ENCODE measurements at regions not wholly inside any gene's neighbourhood (a gene's known extent, or its start where the extent isn't known, plus 50 kb on each side); places are given as distances from the start of the nearest gene placed in this dataset.
"Not testable (repeated sequence)": the region's sequence is repeated elsewhere in the genome, so short reads cannot be mapped to it uniquely, and the experiment has no call there.

DNA sequence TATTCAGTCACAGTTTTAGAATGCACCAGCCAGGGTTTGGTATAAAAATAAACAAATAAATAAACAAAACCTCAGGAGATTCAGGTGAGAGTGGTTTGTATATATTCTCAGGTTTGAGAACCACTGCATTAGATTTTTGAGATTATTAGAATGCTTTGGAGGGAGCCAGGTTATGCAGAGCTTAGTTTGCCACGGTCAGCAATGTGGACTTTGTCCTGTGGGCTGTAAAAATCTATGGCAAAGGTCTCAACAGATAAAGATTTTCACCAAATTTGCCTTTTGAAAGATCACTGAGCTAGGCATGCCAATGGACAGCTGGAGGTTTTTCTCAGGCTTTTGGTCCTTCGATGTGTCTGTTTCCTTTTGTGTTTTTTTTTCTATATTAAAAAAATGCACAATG, 650.1 kb upstream of the RAG2 start:
- FAIRE-seq = no peak
- TF ChIP-seq, protein P1, sequence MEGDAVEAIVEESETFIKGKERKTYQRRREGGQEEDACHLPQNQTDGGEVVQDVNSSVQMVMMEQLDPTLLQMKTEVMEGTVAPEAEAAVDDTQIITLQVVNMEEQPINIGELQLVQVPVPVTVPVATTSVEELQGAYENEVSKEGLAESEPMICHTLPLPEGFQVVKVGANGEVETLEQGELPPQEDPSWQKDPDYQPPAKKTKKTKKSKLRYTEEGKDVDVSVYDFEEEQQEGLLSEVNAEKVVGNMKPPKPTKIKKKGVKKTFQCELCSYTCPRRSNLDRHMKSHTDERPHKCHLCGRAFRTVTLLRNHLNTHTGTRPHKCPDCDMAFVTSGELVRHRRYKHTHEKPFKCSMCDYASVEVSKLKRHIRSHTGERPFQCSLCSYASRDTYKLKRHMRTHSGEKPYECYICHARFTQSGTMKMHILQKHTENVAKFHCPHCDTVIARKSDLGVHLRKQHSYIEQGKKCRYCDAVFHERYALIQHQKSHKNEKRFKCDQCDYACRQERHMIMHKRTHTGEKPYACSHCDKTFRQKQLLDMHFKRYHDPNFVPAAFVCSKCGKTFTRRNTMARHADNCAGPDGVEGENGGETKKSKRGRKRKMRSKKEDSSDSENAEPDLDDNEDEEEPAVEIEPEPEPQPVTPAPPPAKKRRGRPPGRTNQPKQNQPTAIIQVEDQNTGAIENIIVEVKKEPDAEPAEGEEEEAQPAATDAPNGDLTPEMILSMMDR (IDR thresholded peaks at IDR 0.05; ENCODE audit: insufficient read depth, low read length, severe bottlenecking) = no peak
- DNase-seq (ENCODE audit: low read depth) = no peak
- H3K4me3 ChIP-seq (ENCODE audit: low read depth, low read length) = no peak overlapping the region
- H3K36me3 ChIP-seq (ENCODE audit: control insufficient read depth, insufficient read depth, low read length) = no peaks in the 10 kb centered on the region
- no peaks in the 10 kb centered on the region for H3K27me3 ChIP-seq (ENCODE audit: control insufficient read depth, insufficient read depth, low read length)

DNA sequence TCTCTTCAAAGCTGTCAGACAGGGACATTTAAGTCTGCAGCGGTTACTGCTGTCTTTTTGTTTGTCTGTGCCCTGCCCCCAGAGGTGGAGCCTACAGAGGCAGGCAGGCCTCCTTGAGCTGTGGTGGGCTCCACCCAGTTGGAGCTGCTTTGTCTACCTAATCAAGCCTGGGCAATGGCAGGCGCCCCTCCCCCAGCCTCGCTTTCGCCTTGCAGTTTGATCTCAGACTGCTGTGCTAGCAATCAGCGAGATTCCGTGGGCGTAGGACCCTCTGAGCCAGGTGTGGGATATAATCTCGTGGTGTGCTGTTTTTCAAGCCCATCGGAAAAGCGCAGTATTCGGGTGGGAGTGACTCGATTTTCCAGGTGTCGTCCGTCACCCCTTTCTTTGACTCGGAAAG, 648.1 kb upstream of the RAG2 start:
- not testable (repeated sequence) for H3K4me3 ChIP-seq (ENCODE audit: low read depth, low read length); FAIRE-seq; H3K27me3 ChIP-seq (ENCODE audit: control insufficient read depth, insufficient read depth, low read length); DNase-seq (ENCODE audit: low read depth); H3K36me3 ChIP-seq (ENCODE audit: control insufficient read depth, insufficient read depth, low read length)

DNA sequence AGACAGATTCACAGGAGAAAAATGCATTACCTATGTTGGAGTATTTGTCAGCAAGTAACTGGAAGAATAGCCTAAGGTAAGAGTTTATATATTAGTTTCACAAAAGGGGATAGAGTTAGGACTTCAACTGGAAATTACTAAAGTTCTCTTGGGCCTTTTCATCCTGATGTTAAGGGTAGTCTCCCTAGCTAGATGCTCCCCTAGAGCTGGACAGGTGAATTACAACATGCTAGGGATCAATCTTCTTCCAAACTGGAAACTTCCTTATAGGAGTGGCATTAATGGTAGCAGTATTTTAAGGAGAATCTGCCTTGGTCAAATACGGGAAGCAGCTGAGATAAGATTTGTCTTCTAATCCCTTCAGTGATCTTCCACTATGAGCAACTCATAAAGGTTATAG, 632.8 kb upstream of the RAG2 start:
- TF ChIP-seq, protein P1 (IDR thresholded peaks at IDR 0.05; ENCODE audit: insufficient read depth, low read length, severe bottlenecking) = no peak
- Histone ChIP-seq H3K27me3 (ENCODE audit: control insufficient read depth, insufficient read depth, low read length) (no peaks in the 10 kb centered on the region), H3K36me3 (ENCODE audit: control insufficient read depth, insufficient read depth, low read length) (no peaks in the 10 kb centered on the region), H3K4me3 (ENCODE audit: low read depth, low read length) (no peak overlapping the region)
- DNase-seq (ENCODE audit: low read depth) (no peak), FAIRE-seq (no peak)

DNA sequence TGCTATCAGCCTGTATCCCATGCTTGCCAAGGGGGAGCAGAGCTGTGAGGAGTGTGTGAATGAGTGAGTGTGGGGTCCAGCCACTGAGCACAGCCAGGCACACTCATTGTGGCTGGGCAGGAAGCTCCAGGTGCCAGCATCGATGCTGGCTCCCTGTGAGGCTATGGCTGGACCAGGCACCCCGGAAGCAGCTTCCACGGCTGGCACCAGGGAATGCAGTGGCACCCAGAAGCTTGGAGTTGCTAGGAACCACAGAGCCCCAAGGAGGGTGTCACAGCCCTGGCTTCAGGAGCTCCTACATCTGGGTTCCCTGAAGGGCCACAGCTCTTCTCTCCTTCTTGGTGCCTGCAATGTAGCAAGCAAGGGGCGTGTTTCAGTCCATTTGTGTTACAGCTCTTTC, 625.9 kb upstream of the RAG2 start:
- TF ChIP-seq, protein P1 (IDR thresholded peaks at IDR 0.05; ENCODE audit: insufficient read depth, low read length, severe bottlenecking) = no peak
- DNase-seq (ENCODE audit: low read depth) (no peak), FAIRE-seq (no peak)
- no peaks in the 10 kb centered on the region for H3K27me3 ChIP-seq (ENCODE audit: control insufficient read depth, insufficient read depth, low read length)
- no peak overlapping the region for H3K4me3 ChIP-seq (ENCODE audit: low read depth, low read length)
- H3K36me3 ChIP-seq (ENCODE audit: control insufficient read depth, insufficient read depth, low read length) = no peaks in the 10 kb centered on the region

DNA sequence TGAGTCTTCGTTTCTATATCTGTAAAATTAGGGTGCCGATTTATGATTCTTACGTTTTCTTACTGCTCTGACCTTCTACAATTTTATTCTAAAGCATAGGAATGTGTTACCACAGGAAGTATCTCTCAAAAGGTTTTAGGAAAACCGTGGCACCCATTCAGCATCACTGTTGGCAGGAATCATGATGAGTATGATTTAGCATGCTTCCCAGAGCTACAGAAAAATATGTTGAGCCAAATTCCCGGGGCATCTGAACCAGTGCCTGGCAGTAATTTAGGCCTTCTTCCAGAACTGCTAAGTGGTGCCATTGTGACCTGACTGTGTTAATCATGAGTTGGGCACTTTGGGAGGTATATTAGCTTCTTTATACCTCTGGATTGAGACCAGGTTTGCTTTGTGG, 605.0 kb upstream of the RAG2 start:
- DNase-seq (ENCODE audit: low read depth) (no peak), FAIRE-seq (no peak)
- Histone ChIP-seq H3K36me3 (ENCODE audit: control insufficient read depth, insufficient read depth, low read length) (no peaks in the 10 kb centered on the region), H3K4me3 (ENCODE audit: low read depth, low read length) (no peak overlapping the region), H3K27me3 (ENCODE audit: control insufficient read depth, insufficient read depth, low read length) (no peaks in the 10 kb centered on the region)
- TF ChIP-seq, protein P1 (IDR thresholded peaks at IDR 0.05; ENCODE audit: insufficient read depth, low read length, severe bottlenecking) = no peak

DNA sequence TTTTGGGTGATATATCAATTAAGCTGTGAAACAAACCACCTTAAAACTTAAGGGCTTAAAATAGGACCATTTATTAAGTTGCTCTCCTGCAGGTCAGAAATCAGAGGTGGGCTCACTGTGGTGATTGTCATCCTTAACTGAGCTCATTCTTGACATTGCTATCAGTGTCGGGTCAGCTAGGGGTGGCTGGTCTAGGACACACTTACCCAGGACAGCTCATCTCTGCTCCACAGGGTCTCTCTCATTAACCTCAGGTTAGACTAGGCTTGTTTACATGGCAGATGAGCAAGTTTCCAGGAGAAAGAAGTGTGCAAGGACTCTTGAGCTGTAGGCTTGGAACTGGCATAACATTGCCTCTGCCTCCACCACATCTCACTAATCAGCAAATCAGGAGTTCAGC, 601.0 kb upstream of the RAG2 start:
- FAIRE-seq = no peak
- no peaks in the 10 kb centered on the region for H3K27me3 ChIP-seq (ENCODE audit: control insufficient read depth, insufficient read depth, low read length)
- no peak overlapping the region for H3K4me3 ChIP-seq (ENCODE audit: low read depth, low read length)
- H3K36me3 ChIP-seq (ENCODE audit: control insufficient read depth, insufficient read depth, low read length) = no peaks in the 10 kb centered on the region
- DNase-seq (ENCODE audit: low read depth) = no peak
- TF ChIP-seq, protein P1 (IDR thresholded peaks at IDR 0.05; ENCODE audit: insufficient read depth, low read length, severe bottlenecking) = no peak

Data from bronchial epithelial cell (primary cell).